Hematopoietic multipotent progenitor cell (in vitro differentiated cells): ENCODE measurements at regions not wholly inside any gene's neighbourhood (a gene's known extent, or its start where the extent isn't known, plus 50 kb on each side); places are given as distances from the start of the nearest gene placed in this dataset.
A peak's percentile ranks its signal among the peaks of the same experiment; 100 is the strongest.

ENCODE experiments used
- DNase-seq, 3 donors: peaks; one replicate each; pipeline ENCODE4 v3.0.0-alpha.2; 2011 to 2015; ENCODE audit warnings: low read depth in 2 of 3, low spot score in 2 of 3

DNA sequence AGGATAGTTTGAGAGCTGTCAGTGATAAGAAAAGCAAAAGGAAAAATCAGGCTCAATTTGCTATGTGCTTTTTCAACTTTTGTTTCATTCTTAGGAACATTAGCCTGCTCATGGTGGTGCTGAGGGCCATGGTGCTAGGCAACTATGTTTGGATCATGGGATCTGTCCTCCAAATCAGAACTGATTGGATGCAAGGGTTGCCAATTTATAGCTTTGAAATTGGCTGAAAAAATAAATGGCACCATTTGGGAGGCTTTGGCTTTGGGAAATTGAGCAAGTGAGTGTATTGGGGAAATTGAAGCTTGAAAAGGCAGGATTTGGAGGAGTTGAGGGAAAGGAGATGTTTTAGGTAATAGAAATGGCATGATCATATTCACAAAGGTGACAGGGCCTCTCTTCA, 103.8 kb downstream of the CYP26A1 start:
- no peak for DNase-seq

DNA sequence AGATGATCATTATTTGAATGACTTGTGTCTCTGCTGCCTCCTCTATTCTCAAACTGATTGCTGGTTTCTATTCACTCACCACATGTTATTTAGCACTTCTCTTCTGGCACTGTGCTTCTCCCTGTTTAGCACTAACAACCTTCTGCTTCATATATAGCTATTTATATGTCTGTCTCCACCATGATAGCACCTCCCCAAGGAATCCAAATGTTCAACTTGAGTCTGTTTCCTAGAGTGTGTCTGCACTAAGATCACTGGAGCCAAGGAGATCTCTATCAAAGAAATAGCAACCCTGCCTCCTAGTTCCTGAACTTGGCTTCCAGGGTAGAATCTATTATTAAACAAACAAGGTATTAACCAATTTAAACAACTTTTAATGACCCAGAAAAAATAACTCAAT, 104.5 kb downstream of the CYP26A1 start:
- DNase-seq = no peak

DNA sequence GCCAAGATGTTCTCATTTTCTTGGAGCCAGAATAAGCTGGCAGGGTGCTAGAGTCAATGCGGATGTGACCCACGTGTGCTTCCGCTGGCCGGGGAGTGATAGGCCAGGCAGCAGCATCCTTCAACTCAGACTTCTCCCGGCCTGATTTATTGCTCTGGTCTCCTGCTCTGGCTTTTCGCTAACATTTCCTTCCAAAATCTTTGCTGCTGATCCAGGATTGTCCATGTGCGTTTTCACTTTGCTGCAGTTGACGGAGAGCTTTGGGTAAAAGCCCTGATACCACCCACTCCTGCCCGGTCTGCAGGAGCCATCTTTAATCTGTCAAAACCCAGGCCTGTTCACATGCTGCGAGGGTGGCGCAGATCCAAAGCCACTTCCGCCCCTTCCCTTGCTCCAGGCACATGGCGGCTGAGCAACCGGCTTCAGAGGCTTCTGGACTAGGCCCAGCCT, 106.8 kb downstream of the CYP26A1 start:
- no peak for DNase-seq

DNA sequence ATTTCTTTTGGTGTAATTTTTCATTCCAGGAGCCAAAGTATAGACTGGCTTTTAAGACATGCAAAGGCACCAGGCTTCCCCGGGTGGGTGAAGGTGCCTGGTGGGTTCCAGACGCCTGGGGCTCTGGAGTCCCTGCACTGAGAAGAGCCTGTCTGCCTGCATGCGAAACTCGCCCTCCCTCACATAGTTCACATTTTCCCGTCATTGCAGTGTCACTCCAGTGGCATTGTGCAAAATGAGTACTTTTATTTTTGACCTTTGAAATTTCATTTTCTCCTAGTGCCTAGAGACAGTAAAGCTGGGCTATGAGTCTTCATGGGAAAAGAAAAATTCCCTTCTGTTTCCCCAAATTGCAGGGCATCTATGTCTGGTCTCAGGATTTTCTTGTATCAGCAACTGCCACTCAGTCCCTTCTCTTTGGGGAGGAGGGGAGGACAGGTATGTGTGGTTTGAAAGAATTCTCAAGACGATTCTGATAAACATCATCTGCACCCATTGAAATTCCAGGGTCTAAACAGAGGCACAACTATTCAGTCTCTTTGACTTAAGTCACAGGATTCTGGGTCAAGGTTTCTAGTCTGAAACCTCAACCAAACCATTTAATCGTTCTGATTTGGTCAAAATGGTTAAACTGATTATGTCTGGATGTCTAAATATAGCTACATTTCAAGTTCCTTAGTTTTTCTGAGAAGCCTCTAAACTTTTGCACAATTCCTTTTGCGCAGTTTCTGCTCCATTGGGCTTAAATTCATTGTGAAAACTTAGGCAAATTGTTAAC, 107.8 kb downstream of the CYP26A1 start:
- no peak for DNase-seq

DNA sequence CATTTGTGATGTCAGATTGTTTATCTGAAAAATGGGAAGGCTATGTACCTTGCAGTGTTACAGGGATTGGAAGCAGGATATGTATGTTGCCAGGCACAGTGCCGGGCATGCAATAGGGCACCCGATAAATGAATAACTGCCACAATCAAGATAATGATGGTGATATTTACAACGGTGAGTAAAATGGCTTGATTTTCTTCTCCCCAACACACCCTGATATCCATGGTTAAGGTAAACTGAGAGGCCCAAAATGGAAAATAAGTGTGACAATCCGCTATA, 108.3 kb downstream of the CYP26A1 start:
- no peak for DNase-seq

DNA sequence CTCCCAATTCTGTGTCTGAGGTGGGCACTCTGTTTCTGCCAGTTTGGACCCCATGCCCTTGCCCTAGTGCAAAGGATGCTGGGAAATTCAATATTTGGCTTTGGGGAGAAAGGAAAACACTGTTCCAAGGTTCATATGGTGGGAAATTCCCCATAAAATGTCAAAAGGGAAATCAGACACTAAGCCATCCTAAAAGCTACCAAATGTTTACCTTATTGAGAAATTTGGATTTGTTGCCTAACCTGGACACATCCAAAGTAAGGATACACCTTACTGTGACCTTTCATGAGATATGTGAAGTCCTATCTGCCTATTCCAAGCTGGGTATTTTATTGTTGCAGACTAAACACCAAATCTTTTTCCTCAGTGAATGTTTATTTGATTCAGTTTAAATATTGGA, 109.1 kb downstream of the CYP26A1 start:
- no peak for DNase-seq

DNA sequence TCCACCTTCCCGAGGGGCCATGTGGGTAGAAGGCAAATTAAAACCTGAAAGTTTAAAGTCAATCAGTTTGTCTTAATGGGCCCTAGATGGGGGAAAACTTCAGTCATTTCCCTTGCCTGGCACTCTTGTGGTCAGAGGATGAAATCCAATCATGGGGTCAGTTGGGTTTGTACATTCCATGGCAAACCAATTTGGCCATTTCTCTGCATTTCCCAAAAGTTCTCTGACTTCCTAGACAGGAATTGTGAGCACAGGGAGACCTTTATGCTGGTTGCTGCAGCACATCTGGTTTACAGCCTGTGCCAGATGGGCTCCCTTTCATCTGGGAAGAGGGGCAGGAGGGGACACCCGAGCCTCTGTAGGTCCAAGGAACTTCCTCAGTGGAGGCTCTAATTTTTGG, 113.0 kb downstream of the CYP26A1 start:
- DNase-seq = no peak

DNA sequence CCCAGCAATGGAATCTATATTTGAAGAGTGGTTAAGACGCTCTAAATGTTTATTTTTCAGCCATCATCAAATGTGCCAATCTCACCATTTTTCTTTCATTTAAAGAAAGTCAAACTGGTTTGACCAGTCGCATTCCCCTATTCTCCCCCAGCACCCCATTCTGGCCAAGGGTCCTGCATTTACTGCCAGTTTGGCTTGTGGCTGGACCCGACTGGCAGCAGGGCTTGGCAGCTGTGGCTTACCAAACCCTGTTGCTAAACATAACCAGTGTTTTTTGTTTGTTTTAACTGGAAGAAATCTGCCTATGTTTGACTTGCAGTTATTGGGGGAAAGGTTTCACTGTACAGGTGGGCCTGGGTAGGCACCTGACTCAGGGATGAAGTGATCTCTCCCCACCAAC, 116.3 kb downstream of the CYP26A1 start:
- no peak for DNase-seq

DNA sequence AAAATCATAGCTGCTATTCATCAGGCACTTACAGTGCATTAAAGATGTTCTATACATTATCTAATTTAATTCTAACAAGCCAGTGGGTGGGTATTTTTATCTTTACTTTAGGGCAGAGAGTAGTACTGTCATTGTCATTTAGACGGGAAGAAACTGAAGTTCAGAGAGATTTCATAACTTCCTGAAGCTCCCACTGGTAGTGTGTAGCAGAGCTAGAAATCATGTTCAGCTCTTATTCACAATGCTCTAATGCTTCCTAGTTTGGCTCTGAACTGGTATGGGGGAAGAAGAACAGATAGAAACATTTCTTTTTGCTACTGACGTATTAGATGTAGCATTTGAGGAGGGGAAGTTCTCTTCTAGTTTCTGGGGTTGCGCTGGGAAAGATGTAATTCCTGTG, 116.7 kb downstream of the CYP26A1 start:
- DNase-seq = no peak

DNA sequence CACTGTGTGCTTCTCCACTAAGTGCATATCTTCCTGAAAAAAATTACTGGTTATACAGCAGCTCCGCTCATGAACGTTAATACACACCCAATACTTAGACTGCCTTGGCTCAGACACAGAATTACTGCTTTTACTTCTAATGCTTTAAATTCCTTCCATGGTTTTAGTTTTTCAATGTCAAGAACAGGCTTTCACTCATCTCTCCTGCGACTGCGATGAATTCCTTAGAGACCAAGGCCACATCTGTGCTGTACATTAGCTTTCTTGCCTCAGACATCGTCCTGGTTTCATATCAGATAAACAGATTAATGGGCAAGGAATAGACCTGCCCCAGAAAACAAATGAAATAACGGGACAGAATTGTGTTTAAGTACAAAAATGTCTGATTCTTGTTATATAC, 120.2 kb downstream of the CYP26A1 start:
- no peak for DNase-seq

DNA sequence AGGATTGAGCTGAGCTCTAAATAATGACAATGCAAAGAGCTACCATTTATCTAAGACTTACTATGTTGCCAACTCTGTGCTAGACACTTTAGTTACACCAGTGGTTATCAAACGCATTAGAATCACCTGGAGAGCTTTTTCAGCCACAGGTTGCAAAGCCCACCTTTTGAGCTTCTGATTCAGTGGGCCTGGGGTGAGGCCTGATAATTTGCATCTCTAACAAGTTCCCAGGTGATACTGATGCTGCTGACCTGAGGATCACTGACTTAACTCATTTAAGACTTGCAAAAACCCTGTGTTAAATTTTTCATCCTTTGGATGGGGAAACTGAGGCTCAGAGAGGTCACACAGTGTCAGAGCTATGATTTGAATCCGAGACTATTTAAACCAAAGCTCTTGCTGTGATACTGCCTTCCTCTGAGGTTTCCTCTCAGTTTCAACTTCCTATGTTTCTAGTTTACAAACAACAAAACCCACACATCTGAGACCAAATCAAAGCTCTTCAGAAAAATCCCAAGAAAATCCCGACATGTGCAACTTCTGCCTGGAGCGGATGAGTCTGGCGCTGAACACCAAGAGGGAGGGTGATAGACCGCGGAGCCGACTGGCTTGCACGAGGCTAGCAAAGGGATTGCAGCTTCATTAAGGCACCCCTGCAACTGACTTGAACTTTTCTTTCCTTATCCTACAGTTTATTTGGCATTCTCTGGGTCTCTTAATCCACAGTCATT, 124.9 kb downstream of the CYP26A1 start:
- DNase-seq = no peak

DNA sequence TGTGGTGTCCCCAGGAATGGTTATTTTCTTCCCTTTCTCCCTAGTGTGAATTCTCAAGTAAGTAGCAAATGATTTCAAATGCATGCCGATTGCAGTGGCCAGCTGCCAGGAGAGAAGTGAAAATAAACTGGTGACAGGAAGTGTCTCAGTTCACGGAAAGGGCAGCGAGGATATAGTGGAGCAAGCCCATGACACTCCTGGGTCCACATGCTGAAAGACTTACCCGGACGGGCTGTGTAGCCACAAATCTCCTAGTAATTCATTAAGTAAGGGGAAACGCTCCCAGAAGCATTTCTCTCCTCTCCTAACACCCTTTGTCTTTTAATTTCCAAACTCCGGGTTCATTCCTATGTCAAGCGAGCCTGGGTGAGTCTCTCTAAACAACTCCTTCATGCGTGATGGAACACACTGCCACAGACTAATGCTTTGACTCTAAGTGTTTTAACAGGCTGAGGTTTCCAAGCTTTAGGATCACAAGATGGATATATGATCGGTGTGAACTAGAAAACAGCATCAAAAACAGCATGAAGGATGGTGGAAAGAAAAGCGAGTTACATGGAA, 125.6 kb downstream of the CYP26A1 start:
- peak in 1 of 3 donors; percentile 24 for DNase-seq

DNA sequence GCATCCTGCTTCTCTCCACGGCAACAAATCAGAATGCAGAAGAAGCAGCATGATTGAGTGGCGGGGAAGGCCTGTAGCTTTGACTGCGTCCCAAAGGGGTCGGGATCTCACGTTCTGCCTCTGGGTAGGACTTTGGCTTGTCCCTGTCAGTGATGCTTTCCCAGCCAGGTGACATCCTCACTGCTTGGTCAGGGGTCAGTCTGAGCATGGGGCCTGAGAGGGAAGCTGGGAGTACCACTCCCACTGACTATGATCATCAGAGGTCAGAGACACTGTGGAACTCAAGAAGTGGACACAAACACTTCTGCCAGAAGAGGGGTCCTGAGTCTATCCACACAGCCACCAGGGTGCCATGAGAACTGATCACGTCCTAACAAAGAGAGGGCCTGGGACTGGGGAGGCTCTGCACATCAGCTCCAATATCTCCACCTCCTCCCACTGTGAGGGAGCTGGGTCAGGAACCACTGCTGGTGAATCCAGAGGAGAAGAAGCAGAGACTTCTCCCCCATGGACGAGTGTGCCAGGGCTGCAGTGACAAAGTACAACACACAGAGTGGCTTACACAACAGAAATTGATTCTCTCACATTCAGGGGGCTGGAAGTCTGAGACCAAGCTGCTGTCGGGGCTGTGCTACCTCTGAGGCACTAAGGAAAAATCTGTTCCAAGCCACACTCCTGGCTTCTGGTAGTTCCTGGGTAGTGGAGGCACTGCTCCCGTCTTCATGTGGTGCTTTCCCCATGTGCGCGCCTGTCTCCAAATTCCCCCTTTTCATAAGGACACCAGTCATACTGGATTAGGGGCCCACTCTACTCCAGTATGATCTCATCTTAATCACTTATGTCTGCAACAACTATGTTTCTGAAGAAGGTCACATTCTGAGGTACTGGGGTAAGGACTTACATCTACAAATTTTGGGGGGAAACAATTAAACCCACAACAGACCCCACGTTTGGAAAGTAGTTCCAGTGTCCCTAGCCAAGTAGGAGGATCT, 131.1 kb downstream of the CYP26A1 start:
- DNase-seq = no peak

DNA sequence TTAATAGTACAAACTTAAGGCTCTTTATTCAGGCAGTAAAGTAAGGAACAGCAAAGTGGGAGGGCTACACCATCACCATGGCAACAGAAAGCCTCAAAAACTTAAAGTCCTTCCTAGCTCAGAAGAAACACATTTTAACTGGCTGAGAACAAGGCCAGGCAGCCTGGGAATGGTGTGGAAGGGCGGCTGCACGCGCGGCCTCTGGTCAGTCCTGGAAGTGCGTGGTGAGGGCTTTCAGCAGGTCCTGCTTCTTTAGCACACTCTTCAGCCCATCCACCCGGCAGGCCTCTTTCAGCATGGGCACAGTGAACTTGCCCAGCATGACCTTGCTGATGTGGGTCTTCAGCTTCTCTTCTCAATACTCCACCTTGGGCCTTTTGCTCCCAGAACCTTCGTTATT, 133.0 kb downstream of the CYP26A1 start:
- no peak for DNase-seq

DNA sequence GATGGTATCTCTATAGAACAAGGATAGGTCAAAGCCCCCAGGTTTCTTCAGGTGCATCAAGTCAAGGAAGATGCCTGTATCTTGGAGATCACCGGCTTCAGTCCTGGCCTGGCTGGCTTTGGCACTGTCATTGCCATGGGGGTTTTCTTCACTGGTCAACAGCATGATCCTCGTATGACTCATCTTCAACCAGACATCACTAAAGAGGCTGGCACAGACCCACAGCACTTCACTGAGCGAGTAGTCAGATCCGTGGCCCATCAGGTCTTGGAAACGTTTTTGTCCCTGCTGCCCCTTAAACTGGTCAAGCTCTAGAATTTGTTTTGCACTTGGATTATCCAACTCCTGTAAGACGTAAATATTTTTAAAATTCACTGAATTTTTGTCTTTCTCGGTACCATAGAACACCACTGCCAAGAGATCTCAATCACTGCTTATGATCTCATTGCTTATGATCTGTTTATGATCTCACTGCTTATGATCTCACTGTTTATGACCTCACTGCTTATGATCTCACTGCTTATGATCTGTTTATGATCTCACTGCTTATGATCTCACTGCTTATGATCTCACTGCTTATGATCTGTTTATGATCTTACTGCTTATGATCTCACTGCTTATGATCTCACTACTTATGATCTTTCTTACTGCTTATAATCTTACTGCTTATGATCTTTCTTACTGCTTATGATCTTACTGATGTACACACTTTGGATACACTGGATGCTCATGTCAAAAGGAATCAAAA, 135.2 kb downstream of the CYP26A1 start:
- DNase-seq = no peak

DNA sequence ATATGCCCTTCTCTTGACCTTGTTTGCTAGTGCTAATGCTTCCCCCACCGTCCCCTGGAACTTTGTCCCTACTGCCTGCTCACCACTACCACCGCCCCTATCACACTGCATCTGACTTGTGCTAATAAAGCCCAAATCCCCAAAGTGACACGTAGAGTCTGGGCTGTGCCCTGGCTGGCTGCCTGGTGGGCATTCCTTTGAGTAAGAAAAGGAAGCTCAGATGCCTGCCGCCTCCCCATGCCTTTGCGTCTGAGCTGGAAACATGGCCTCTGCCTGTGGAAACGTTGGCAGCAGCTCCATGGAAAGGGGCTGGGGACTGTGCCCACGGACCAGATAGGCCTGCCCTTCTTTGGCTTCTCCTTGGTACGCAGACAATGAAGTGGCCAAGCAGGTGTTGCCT, 138.3 kb downstream of the CYP26A1 start:
- DNase-seq = no peak

DNA sequence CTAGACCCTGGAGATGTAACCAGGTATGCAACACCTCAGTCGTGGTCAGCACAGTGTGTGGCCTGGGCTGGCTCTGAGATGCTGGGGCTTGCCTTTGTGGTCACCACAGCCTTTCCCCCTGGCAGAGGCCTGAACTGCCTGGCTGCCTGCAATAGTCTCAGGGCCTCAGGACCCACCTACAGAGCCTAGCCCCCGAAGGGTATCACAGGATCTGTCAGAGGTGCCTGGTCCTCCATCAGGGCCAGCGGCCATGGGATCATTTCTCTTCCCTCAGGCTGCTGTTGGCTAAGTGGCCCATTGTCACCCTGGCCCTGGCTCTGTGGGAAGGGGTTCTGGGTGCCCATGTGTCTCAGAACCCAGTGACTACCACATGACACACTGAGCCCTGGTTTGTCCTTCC, 141.6 kb downstream of the CYP26A1 start:
- DNase-seq = no peak

DNA sequence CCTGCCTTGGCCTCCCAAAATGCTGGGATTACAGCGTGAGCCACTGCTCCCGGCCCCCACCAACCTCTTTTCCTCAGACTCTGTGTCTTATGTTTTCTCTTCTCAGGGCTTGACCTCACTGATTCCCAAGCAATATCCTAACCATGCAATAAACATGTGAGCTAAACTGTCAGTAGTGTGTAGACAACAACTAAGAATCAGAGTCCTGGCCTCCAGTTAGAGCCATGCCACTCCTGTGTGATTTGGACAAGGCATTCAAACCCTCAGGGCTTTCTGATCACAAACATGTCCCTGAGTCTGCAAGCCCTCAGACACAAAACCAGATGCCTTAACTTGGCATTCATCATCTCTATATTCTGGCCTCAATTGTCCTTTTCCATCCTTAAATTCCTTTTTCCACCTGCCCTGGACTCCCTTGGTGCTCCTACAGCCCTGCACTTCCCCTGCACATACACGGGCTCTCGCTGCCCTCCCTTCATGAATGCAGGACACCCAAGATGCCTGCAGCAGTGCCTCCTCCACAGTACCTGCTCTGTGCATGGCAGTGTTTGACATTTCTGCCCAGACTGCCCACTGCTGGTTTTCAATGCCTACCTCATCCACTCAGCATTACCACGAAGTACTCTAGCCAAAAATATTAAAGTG, 142.8 kb downstream of the CYP26A1 start:
- DNase-seq = no peak

DNA sequence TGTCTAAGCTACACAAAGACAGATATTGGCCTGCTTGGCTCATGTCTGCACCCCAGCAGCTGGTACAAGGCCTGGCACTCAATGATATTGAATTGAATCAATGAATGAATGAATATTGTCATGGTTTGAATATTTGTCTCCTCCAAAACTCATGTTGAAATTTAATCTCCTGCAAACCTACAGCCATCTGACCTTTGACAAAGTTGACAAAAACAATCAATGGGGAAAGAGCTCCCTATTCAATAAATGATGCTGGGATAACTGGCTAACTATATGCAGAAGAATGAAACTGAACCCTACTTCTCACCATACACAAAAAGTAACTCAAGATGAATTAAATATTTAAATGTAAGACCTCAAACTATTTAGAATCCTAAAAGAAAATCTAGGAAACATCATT, 144.7 kb downstream of the CYP26A1 start:
- DNase-seq = no peak

DNA sequence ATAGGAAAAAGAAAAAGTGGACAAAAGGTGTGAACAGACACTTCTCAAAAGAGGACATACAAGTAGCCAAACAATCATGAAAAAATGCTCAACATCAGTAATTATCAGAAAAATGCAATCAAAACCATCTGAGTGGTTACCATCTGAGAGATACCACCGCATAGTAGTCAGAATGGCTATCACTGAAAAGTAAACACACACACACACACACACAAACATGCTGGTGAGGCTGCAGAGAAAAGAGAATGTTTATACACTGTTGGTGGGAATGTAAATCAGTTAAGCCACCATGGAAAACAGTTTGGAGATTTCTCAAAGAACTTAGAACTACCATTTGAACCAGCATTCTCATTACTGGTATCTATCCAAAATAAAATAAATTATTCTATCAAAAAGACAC, 145.7 kb downstream of the CYP26A1 start:
- no peak for DNase-seq
